Stimulated activated CD4-positive, alpha-beta T cell treated with anti-CD3 and anti-CD28 coated beads, Interleukin-2, amount 100 ng/mL, for 24 hours (primary cell): ENCODE measurements at regions not wholly inside any gene's neighbourhood (a gene's known extent, or its start where the extent isn't known, plus 50 kb on each side); places are given as distances from the start of the nearest gene placed in this dataset.
"Not testable (repeated sequence)": the region's sequence is repeated elsewhere in the genome, so short reads cannot be mapped to it uniquely, and the experiment has no call there.

Experiments used
- DNase-seq, 2 donors: peaks; one replicate each; pipeline ENCODE4 v3.0.0-alpha.2; 2020

DNA sequence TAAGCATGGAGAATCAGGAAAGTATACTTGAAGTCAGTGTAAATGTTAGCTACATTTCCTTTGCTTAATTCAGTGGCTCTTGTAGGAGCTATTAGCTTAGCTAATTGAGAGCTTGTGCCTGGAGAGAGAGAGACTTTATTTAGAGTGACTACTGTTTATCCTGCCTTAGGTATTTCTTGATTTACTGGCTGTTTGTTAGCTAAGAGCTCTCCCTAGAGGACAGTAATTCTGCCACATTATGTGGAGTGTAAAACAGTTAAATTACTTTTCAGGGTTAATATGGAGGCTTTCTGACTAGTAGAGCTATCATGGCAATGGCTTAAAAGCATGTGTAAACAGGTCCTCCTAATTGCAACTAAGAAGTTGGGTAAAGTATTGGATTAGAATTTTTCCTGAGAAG is 306.5 kb upstream of the TECRL start:
- DNase-seq = no peak

DNA sequence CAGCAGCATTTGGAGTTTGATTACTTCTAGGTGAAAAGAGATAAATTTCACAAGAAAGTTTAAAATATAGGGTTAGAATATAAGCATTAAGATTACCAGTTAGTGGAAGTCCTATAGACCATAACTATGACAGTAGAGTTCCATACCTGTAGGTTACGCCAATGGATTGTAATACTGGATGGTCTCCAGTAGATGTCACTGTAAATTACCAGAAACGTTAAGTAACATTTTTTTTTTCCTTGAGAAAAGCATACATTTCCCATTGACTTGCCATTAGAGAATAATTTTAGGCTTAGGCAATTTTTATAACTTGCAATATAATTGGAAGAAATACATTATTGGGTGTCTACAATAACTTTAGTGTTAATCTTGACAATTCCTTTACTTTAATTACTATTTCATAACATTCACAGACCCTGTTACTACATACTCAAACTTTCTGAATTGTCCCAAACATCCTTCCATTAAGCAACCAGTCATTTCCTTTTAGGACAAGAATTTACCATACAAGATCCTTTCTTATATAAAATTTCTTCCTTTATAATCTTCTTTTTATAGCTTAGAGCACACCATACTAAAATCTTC is 304.1 kb upstream of the TECRL start:
- no peak for DNase-seq

- no peak for DNase-seq
These were observed 303.3 kb upstream of the TECRL start for GRCh38 chr4:64712590-64712989.

DNA sequence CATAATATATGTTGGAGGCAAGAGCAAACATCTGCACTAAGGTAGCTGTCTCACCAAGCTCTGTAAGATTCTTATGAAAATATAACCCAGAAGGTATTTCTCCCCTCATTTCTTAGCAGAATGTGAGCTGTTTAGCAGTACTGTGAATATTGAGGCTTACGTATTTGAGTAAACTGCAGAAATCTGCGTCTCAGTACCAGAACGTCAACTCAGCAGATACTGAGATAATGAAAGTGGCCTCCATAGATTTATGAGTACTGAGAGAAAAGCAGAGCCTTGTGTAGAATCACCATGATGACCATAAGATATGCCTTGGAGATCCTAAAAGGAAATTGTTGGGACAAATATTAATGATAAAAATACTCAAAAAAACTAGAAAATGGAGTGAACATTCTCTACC is 296.7 kb upstream of the TECRL start:
- no peak for DNase-seq

GRCh38 chr4:64698171-64698570 is 288.9 kb upstream of the TECRL start:
- DNase-seq = no peak

DNA sequence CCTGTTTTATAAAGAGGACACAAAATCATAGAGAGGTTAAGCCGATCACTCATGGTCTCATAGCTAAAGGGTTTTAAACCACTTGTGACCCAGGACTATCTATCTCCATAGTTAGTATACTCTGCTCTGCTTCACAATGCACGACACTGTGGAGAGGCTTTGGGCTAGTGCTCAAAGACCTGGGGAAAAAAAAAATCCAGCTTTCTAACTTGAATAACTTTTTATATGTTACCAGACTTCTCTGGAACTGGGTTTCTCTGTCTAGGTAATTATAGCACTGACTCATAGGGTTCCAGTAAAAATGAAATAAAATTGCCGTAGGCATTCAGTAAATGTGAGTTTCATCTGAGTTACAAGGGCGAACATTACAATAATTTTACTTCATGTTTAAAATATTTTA is 273.7 kb upstream of the TECRL start:
- DNase-seq = no peak

GRCh38 chr4:64682481-64682880 is 273.2 kb upstream of the TECRL start:
- no peak for DNase-seq

- not testable (repeated sequence) for DNase-seq
These were observed 263.9 kb upstream of the TECRL start for GRCh38 chr4:64673121-64673520.

- DNase-seq = no peak
These were observed 261.4 kb upstream of the TECRL start for GRCh38 chr4:64670647-64671046.

DNA sequence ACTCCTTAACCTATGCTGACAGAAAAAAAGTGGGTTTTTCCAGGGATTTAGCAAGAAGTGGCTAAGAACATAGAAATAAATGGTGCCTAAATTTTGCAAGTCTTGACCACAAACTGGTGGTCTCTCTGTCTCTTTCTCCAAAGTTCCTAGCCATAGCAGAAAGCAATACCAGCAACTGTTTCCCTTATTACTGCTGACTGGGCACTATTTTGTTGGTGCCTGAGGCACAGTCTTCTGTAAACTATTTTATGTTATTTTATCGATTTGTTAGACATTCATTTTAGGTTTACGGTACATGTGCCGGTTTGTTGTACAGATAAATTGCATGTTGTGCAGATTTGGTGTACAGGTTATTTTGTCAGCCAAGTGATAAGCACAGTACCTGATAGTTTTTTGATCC is 234.6 kb upstream of the TECRL start:
- no peak for DNase-seq

DNA sequence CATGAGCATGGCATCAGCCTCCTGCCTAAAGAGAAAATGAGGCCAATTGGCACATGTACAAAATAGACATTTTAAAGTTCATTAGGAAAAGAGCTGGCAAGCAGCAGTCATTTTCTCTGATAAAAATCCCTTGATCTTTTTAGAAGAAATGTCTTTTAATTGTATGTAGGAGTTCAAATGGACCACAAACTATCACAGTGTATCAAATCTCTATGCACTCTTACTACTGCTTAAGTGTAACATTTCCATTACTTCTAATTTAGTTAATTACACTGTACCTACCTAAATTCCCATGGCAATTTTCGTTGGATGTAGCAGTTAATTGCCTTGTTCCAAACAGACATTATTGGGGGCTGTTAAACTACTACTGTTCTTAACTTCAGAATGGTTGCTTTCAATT is 233.7 kb upstream of the TECRL start:
- DNase-seq = no peak

DNA sequence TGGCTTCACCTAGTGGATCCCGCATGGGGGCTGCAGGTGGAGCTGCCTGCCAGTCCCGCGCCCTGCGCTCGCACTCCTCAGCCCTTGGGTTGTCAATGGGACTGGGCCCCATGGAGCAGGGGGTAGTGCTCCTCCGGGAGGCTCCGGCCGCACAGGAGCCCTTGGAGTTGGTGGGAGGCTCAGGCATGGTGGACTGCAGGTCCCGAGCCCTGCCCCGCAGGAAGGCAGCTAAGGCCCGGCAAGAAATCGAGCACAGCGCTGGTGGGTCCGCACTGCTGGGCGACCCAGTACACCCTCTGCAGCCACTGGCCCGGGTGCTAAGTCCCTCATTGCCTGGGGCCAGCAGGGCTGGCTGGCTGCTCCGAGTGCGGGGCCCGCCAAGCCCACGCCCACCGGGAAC is 231.2 kb upstream of the TECRL start:
- DNase-seq = not testable (repeated sequence)

DNA sequence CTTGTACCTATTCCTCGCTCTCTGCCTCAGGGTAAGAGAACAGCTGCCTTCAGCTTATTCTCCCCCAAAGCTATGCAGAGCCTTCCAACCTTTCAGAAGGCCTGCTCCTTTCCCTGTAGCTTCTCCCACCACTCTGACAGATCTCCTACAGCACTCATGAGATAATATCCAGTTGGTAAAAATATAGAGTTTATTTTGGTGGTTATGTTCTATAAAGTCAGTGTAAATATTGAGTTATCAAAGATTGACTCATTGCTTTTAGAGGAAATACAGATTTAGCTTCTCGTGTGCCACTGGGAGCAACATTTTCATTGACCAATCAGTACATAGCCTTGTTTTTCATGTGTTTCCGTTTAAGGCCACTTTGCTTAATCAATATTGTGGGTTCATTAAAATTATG is 216.2 kb upstream of the TECRL start:
- DNase-seq = no peak

- DNase-seq = no peak
These were observed 208.6 kb upstream of the TECRL start for GRCh38 chr4:64617800-64618199.

GRCh38 chr4:64614276-64614675 is 205.0 kb upstream of the TECRL start:
- DNase-seq = no peak

DNA sequence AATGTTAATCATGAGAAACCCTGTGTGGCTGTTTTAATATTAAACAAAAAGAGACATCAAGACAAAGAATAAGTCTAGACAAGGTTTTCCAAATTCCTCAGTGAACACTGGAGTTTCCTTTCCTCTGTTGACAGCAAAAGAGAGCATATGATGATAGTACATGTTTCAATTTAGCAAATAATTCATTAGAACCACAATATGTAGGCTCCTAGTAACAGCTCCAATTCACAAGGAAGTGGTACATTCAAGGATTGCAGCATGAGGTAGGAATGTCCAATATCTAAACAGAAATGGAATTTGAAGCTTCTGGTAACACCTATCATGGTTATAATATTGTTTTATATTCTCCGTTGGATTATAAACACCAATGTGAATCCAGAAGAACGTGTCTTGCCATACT is 203.8 kb upstream of the TECRL start:
- DNase-seq = no peak

- DNase-seq = no peak
These were observed 188.8 kb upstream of the TECRL start for GRCh38 chr4:64598066-64598465.

DNA sequence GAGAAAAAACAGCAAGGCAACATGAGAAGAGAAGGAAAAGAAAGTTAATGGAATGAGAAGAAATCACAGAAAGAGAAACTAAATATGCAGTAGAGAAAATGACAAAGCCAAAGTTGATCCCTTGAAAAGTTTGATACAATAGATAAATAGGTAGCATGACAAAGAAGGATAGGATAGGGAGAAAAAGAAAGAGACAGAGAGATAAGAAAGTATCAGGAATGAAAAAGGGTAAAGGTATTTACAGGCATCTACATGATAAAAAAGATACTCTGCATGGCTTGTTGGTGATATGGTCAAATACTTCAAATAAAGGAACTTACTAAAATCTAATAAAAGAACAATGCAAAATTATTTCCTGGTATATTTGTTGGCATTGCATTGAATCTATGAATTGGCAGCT is 185.5 kb upstream of the TECRL start:
- no peak for DNase-seq

GRCh38 chr4:64588507-64588906 is 179.3 kb upstream of the TECRL start:
- DNase-seq = no peak

DNA sequence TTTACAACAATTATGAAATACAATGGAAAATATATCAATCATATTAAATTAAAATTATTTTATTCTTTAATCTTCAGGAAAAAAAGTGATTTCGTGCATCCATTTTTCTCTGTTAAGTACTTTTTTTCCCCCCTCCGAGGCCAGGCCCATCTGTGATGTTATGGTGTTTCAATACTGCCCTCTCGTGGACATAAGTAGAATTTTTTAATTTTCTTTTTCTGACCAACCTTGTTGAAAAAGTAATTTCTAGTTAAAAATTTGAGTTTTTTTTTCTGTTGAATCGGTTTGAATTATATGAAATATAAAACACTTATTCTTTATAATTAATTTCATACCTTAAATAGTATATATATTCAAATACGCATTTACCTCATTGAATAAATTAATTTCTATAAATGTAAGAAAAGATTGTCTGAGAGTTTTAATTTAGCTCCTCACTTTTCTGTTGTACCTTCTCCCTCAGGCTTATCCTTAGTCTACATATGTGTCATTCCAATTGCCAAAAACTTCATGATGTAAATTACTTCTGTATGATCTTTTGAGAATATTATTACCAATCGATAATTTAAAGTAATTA is 175.8 kb upstream of the TECRL start:
- peak in 1 of 2 donors; percentile 5 for DNase-seq

DNA sequence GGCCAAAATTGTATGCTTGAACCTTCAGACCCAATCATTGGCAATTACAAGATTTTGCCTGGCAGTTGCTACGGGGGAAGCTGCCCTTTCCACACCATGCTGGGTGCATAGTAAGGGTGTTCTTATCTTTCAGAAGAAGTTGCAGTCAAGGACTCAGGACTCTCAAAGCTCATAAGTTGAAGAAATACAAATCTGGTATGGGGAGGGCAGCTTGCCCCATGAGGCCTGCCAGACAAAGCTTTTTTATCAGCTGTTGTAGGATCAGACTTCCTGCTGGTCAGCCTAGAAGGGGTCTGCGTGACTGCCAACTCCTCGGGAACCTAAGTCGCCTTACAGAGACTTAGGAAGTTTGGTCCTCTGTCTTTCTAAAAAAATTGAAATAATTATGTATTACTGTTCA is 174.9 kb upstream of the TECRL start:
- DNase-seq = no peak

DNA sequence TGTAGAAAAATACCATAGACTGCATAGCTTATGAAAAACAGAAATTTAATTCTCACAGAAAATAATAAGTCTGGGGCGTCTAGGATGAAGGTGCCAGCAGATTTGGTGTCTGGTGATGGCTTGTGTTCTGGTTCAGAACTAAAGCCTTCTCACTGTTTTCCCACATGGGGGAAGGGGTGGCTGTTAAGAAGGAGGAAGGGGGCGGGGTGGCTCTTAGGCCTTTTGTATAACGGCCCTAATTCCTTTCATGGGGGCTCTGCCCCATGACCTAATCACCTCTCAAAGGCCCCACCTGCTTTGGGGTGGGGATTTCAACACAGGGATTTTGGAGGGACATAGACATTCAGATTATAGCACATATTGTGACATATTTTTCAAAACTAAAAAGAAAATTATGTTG is 173.2 kb upstream of the TECRL start:
- no peak for DNase-seq

GRCh38 chr4:64581422-64581821 is 172.2 kb upstream of the TECRL start:
- no peak for DNase-seq

DNA sequence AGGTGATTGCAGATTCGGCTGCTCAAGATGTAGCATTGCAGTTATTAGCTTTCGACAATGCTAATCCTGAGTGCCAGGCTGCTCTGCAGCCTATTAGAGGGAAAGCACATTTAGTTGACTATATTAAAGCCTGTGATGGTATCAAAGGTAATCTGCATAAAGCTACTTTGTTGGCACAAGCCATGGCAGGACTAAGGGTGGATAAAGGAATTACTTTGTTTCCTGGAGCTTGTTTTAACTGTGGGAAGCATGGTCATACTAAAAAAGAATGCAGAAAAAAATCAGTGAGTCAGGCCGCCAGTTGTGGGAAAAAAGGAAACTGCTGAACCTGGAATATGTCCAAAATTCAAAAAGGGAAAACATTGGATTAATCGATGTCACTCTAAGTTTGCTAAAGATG is 154.9 kb upstream of the TECRL start:
- DNase-seq = no peak

DNA sequence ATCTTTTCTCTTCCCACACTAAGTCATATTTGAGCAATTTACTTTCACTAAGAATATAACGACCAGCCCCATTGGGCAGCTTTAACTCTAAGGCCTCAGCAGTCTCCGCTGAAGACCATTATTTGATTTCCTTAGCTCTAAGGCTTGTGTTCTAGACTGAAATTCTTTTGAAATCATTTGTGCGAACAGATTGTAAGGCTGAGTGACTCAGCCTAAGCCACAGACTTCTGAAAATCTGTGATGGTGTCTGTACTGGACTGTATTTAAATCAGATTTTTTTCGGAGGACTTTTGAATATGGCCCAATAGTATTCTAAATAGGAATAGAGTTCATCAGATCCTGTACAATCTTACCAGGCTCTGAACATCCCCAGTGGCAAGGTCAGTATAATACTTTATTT is 150.3 kb upstream of the TECRL start:
- DNase-seq = no peak

DNA sequence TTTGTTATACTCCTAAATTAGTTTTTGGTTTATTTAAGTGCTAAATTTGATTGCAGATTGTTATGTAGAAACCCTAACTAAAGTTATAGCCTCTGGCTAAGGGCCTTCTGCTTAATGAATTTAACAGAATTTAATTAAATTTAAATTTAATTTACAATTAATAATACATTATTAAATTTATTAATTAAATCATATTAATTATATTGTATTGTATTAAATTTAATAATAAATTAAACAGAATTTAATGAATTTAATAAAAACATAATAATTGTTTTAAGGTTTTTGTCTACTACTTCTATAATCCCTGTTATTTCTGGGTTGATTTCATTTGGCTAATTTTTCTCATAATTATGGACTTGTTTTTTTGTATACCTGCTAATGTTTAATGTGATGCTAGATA is 141.9 kb upstream of the TECRL start:
- DNase-seq = no peak
